ENCODE measurements at regions not wholly inside any gene's neighbourhood (a gene's known extent, or its start where the extent isn't known, plus 50 kb on each side); places are given as distances from the start of the nearest gene placed in this dataset.

DNA sequence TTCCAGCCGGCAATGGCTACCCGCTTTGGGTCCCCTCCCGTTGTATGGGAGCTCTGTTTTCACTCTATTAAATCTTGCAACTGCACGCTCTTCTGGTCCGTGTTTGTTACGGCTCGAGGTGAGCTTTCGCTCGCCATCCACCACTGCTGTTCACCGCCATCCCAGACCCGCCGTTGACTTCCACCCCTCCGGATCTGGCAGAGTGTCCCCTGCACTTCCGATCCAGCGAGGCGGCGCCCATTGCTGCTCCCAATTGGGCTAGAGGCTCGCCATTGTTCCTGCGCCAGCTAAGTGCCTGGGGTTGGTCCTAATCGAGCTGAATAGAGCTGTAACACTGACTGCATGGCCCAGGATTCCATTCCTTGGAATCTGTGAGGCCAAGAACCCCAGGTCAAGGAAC is 359.9 kb downstream of the CTTN start:
- no peak overlapping the region for H3K4me3 Mint-ChIP-seq
- WGBS (ENCODE audit: extremely low coverage, insufficient read length, low lambda C conversion rate): no CpG with 5 or more reads among the region's 20 CpGs

More for the DNA sequence above, 359.9 kb downstream of the CTTN start:
- Histone ChIP-seq H3K4me2 (ENCODE audit: insufficient read depth, insufficient read length, low read length) (no peak overlapping the region), H3K27me3 (ENCODE audit: insufficient read depth, low read length) (no peaks in the 10 kb centered on the region), H4K8ac (replicated peaks; ENCODE audit: insufficient read length, low read depth, low read length) (no peak overlapping the region), H2BK12ac (ENCODE audit: insufficient read length, low read depth, low read length) (no peak overlapping the region), H2BK5ac (ENCODE audit: insufficient read length, low read length) (no peak overlapping the region), H3K56ac (ENCODE audit: insufficient read length, low read depth, low read length) (no peak overlapping the region), H3K23ac (ENCODE audit: insufficient read length, low read depth, low read length) (no peak overlapping the region), H3K14ac (ENCODE audit: insufficient read depth, low read length) (no peak overlapping the region), H4K5ac (ENCODE audit: insufficient read length, low read depth, low read length) (no peak overlapping the region), H2BK20ac (ENCODE audit: low read depth, low read length, poor library complexity, severe bottlenecking) (no peak overlapping the region), H2AK5ac (ENCODE audit: insufficient read length, low read length) (no peak overlapping the region), H3T11ph (ENCODE audit: low read length) (no peak overlapping the region), H2BK120ac (ENCODE audit: low read depth, low read length, poor library complexity, severe bottlenecking) (no peak overlapping the region), H3K9me3 (ENCODE audit: control insufficient read depth, low read depth, low read length) (no peaks in the 10 kb centered on the region), H3K27ac (ENCODE audit: insufficient read length, low read depth, low read length) (no peak overlapping the region), H3K9ac (ENCODE audit: extremely low read depth, insufficient read length, low read length) (no peak overlapping the region), H3K79me1 (ENCODE audit: insufficient read depth, low read depth, low read length, poor library complexity, severe bottlenecking) (no peaks in the 10 kb centered on the region), H3K4ac (ENCODE audit: low read depth, low read length) (no peak overlapping the region), H2BK15ac (ENCODE audit: low read depth, low read length) (no peak overlapping the region), H3K4me1 (ENCODE audit: insufficient read depth, low read length) (no peaks in the 10 kb centered on the region; the same call in 1 of the 2 replicates), H4K20me1 (ENCODE audit: control insufficient read depth, insufficient read depth, insufficient read length) (no peaks in the 10 kb centered on the region), H3K79me2 (ENCODE audit: insufficient read depth, low read length) (no peaks in the 10 kb centered on the region), H3K18ac (ENCODE audit: insufficient read length, low read depth, low read length) (no peak overlapping the region), H4K91ac (ENCODE audit: insufficient read length, low read depth, low read length) (no peak overlapping the region), H3K23me2 (ENCODE audit: insufficient read length, low read depth, low read length, poor library complexity, severe bottlenecking) (no peaks in the 10 kb centered on the region), H2AFZ (ENCODE audit: low read length) (no peak overlapping the region)
- DNase-seq: no peak
- peaks cover 6 to 12% (median 9%) of the 10 kb centered on the region in 3 experiments for H3K36me3 Mint-ChIP-seq (ENCODE audit: insufficient read depth in 1 of 3, low read depth in 3 of 3)
- H3K27ac Mint-ChIP-seq: no peak overlapping the region
- peaks cover 4 to 9% of the 10 kb centered on the region in 2 experiments for H3K9me3 Mint-ChIP-seq
- H3K27me3 Mint-ChIP-seq (ENCODE audit: low read depth): peaks cover 2% of the 10 kb centered on the region
- H3K4me1 Mint-ChIP-seq: peaks cover 20 to 28% of the 10 kb centered on the region in 2 experiments
- TF ChIP-seq, protein P1, sequence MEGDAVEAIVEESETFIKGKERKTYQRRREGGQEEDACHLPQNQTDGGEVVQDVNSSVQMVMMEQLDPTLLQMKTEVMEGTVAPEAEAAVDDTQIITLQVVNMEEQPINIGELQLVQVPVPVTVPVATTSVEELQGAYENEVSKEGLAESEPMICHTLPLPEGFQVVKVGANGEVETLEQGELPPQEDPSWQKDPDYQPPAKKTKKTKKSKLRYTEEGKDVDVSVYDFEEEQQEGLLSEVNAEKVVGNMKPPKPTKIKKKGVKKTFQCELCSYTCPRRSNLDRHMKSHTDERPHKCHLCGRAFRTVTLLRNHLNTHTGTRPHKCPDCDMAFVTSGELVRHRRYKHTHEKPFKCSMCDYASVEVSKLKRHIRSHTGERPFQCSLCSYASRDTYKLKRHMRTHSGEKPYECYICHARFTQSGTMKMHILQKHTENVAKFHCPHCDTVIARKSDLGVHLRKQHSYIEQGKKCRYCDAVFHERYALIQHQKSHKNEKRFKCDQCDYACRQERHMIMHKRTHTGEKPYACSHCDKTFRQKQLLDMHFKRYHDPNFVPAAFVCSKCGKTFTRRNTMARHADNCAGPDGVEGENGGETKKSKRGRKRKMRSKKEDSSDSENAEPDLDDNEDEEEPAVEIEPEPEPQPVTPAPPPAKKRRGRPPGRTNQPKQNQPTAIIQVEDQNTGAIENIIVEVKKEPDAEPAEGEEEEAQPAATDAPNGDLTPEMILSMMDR (conservative IDR thresholded peaks at IDR 0.05): no peak
